HG02981 (cell line): ENCODE measurements at regions not wholly inside any gene's neighbourhood (a gene's known extent, or its start where the extent isn't known, plus 50 kb on each side); places are given as distances from the start of the nearest gene placed in this dataset.
"Not testable (repeated sequence)": the region's sequence is repeated elsewhere in the genome, so short reads cannot be mapped to it uniquely, and the experiment has no call there.

ENCODE experiments used
- ATAC-seq: cut with Tn5 transposase; IDR thresholded peaks from one replicate; pipeline ENCODE4 v1.9.1; 2021; ENCODE audit warnings: mild to moderate bottlenecking, moderate library complexity; ENCODE audit not compliant: unreplicated experiment

DNA sequence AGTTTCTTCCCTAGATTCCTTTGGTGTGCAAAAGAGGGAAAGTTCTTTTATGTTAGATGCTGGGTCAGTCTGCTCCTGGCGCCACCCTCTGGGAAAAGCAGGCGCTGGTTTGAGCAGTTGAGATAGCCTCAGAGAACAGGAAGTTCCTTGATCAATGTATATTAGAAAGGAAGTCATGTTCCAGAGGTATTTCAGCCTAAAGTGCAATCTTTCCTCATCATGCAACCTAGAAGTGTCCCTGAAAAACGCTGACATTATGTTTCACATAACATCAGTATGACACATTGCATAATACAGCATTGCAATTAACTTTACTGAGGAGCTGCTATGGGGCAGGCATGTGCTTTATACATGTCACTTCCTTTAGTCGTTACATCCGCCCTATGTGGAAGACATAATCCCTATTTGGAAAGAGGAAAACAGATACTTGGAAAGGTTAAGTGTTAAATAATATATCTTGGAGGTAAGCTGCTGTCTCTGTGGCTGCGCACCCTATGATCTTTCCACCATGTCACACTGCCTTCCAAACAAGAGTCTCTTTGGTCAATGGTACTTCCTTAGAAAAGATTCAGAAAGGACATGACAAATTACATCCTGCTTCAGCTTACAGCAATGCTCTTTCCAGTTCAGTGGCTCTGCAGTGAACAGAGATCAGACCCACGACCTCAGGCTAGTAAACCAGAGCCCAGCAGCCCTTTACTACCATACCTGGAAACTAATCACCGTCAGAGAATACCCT is 369.7 kb downstream of the RAD51AP2 start:
- peak; percentile 49 for ATAC-seq

DNA sequence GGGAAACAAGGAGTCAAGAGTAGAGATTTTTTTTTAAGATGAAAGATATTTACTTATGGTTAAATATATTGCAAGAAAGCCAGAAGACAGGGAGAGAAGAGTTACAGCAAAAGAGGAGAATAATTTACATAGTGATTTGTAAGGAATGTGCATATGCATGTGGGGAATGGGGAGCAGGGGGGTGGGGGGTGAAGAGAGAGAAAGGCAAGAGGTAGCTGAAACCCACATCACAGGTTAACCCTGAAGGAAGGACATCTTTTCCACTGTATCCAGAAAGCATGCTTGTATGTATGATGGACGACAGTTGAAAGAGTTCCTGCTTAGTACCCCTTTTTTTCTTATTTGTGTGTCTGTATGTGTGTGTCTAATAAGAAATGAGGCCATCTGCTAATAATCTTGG is 371.9 kb downstream of the RAD51AP2 start:
- no peak for ATAC-seq

DNA sequence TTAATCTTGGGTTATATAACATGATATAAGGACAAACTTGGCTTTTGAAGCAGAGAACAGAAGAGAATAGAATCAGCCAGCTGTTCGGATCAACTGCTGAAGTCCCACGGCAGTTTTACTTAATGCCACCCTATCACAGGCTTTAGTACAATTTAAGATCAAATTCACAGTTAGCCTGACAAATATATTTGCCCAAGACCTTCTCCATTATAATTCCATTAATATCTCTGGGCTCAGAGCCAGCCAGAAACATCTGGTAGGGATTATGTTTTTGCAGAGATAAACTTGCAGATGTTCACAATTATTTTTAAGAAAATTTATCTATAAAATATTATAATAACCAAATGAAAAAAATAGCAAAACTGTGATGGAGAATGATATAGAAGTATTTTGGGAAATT is 381.4 kb downstream of the RAD51AP2 start:
- ATAC-seq: no peak

DNA sequence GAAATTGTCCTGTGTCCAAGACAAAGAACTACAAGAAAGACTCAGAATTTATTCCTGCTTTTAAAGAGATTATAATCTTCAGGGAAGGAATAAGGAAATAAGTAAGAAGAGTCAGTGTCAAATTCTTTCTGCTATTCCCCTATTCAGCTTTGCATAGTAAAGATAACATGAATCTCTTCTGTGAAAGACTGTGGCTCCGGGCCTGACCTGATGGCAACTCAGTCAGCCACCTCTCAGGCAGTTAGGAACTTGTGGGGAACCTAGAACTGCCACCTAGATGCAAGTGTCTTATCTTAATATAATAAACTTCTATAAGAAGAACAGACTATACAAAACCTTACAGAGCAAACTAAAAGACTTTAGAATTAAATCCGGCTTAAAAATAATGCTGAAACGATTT is 382.0 kb downstream of the RAD51AP2 start:
- no peak for ATAC-seq

DNA sequence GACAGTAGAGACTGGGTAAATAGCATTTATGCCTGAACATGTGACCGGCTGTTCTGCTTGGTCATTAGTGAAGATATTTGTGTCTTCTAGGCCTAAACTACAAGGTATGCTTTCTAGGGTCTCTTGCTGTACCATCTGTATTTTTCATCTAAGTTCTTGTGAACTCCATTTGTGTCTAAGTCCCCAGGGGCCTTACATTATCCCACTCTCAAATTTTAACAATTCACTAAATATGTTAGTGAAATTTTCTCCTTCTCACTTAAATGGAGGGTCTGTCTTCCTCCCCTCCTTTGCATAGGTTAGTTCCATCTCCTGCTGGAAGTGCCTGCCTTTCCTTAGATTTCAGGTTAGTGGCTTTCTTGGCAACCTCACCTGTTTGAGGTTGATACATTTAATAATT is 382.6 kb downstream of the RAD51AP2 start:
- ATAC-seq: no peak

DNA sequence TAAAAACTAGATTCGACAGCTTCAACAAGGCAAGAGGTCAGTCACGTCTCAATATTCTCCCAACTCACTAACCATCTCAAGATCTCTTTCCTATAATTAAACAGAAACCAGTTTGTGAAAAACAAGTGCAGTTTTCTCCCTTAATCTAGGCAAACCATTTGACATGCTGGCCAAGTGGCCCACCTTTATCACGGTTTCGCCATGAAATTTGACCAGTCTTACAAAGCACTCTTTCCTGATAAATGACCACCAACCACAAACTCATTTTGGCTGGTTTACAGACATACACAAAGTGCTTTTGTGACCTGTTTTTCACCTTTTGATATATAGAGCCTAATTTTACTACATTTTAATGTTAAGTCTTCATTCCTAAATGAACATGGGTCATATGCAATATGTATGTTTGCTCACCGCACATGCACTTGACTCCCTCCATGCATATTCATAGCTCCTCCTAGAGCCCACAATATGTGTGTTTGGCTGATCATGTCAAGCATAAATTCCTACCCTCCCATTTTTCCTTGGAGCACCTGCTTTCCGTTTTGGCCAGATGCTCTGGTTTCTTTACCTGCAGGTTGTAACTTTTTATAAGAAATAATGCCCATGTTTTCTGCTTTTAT is 385.1 kb downstream of the RAD51AP2 start:
- no peak for ATAC-seq

DNA sequence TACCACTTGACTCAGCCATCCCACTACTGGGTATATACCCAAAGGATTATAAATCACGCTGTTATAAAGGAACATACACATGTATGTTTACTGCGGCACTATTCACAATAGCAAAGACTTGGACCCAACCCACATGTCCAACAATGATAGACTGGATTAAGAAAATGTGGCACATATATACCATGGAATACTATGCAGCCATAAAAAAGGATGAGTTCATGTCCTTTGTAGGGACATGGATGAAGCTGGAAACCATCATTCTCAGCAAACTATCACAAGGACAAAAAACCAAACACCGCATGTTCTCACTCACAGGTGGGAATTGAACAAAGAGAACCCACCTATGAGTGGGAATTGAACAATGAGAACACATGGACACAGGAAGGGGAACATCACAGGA is 387.6 kb downstream of the RAD51AP2 start:
- not testable (repeated sequence) for ATAC-seq

DNA sequence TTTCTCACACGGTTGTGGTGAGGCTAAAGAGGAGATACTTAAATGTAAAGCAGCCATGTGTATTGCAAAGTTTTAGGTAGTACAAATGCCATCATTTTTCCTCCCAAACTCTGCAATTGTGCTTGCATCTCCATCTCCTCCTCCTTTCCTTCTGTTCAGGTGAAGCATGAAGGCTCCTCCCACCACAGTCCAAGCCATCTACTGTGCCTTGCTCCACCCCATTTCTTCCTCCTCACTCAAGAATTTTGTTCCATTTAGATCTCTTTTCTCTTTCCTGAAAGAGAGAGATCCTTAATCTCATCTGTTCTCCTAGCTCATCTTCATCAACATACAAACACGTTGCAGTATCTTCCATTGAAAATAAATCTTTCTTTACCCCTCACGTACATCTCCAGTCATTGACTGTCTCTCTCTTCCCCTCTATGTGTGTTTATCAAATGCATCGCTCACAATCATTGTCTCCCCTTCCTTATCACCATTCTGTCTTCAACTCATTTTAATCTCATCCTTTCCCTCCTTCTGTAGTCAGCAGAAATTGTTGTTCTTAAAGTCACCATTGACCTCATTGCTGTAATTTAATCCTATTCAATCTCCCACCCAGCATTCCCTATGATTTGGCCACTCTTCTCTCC is 392.1 kb downstream of the RAD51AP2 start:
- ATAC-seq: no peak

DNA sequence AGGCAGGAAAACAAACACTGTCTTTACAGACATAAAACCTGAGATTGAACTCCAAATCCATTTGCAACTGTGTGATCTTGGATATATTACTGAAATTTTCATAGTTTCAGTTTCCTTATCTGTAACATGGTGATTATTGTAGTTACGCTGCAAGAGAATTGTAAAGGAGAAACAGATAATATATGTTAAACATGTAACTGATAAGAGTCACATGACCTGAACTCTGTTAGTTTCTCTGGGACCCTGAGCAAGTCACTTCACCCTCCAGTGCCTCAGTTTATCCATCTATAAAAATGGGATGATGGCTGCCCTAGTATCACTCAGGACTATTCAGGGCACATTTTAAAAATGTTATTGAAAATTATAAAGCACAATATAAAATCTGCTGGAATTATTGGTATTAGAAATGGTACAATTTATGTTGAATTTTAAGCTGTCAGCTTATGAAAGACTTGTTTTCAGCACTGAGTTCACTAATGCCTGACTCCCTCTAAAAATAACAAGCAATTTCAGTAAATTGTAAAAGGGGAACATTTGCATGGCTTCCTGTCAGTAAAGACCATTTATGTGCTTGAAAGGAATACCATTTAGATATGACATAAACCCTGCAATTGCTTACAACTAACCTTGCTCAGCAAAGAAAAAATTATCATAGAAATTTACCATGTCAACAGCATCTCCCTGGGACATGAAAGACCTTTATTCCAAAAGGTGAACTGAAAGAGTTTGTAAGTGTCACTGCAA is 393.5 kb downstream of the RAD51AP2 start:
- ATAC-seq: no peak

DNA sequence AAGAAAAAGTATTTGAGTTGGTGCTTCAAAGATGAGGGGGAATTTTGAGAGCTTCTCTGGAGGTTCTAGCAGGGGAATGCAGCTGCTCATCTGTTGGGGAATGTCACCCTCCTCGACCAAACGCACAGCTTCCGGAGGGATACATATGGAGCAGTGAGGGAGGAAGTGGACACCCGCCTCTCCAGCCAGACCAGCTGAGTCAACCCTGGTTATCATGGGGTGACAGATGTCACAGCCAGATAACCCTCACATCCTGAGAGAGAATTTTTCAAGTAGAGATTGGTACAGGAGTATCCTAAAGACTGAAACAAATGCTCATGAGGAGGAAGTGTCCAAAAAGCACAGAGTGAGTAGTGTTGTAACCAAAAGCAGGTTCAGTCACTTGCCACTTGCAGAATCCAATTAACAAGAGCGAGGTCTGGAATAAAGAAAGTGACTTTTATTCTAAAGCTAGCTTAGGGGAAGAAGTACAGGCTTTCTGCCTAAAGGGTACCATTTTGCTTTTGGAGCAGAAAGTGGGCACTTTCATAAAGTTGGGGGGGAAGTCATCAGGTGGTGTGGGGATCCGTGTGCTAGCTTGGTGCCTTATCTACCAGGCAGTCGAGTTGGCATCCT is 395.2 kb downstream of the RAD51AP2 start:
- no peak for ATAC-seq

DNA sequence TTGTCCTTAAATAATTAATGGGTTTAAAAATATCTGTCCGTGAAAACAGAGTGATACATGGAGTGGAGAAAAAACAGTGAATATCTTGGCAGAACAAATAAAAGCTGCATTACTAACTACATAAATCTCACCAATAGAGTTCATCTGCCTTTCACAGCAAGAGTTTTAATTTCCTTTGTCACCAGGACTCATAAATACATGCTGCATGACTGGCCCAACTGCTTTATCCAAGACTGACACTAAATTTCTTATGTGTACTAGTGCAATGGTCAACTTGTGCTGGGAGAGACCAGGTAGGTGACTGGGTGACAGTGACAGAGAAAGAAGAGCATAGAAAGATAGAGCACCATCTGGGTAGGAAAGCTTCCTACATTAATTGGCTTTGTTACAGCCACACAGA is 402.8 kb downstream of the RAD51AP2 start:
- no peak for ATAC-seq

DNA sequence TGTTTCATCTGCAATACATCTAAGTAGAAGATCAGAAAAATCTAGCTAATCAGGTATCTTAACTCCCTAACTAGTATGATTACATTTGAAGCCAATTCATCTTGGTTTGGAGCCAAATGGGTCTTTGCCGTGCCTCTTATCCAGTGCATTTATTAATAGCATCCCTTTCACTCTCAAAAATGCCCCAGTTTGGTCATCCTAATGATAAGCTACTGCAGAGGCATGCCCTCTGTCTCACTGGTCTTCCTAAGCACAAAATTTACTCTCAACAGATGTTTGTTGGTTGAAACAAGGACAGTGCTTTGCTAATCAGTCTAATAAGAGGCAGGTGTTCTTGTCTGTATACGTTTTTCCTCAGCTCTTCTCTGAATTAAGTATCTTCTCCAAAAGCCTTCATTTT is 403.2 kb downstream of the RAD51AP2 start:
- ATAC-seq: no peak

DNA sequence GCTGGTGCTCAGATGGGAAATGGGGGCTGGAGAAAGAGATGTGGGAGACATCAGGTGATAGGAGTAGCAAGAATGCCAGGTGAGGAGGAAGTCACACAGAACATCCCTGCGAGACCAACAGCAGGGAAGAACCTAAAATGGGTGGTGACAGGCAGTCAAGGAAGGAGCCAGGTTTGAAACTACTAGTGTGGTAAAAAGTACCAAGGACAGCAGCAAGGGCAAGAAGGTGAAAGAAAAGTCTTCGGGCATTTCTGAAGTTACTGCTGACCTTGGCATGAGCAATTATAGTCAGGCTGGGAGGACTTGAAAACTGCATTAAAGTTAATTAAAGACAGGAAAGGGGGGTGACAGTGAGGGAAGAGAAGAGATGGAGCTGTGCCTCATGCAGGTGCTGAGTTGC is 410.4 kb downstream of the RAD51AP2 start:
- ATAC-seq: no peak

DNA sequence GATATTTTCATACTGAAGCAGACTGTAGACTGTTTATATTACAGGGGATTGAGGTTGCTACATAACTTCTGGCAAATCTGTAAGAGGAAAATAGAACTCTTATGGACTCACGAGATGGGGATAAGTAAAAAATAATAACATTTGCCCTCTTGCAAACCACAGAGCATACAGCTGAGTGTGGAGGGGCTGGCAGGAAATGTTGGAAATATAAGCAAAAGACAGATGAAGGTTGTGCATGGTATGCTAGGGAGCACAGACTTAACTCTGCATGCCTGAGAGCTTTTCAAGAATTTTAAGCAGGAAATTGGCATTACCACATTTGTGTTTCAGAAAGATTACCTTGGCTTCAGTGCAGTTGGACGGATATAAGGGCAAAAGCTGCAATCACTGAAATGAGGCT is 411.1 kb downstream of the RAD51AP2 start:
- ATAC-seq: no peak

DNA sequence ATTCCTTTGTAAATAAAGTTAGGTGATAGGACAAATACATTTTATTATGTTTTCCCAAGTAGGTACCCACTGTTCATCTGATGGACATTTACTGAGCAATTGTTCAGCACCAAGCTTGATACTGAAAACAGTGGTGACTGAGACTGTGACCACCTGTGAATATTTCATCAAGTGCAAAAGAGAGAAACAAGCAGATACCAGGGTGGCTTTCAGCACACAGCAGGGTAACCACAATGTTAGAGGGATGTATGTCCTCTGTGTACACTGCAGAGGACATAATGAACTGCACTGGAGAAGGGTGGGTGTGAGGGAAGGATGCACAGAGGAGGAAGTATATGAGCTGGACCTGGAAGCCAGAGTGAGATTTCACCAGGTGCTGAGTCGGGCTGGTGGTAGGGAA is 411.8 kb downstream of the RAD51AP2 start:
- peak; percentile 47 for ATAC-seq

DNA sequence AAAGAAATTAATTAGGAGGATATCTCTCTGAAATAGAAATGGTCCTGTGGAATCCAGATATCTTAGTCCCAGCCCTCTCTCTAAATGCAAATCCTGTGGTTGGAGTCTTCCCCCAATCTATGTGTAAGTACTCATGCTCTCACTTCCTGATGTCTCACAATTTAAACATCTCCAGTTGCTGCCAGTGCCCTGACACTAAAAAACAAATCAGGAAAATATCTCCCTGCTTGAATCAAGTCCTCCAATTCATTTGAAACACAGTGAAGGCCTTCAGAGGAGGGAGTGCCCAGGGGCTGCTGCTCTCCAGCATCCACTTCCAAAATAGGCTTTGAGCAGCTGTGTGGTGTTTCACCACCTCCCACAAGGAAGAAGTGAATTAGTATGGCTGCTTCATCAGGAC is 413.8 kb downstream of the RAD51AP2 start:
- ATAC-seq: peak; percentile 78

DNA sequence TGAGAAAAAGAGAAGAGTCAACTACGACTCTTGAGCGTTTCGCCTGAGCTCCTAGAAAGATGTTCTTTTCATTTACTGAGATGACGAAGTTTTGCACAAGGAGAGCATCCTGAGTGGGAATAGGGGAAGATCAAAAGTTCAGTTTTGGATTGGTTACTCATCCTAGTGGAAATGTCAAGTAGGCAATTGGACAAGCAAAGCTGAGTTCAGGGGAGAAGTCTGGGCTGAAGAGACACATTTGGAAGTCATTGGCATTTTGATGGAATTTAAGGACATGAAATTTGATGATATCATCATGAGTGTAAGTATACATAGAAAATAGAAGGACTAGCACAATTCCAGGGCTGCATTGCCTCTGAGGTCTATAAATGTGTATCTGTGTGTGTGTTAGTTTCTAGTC is 416.6 kb downstream of the RAD51AP2 start:
- ATAC-seq: no peak

DNA sequence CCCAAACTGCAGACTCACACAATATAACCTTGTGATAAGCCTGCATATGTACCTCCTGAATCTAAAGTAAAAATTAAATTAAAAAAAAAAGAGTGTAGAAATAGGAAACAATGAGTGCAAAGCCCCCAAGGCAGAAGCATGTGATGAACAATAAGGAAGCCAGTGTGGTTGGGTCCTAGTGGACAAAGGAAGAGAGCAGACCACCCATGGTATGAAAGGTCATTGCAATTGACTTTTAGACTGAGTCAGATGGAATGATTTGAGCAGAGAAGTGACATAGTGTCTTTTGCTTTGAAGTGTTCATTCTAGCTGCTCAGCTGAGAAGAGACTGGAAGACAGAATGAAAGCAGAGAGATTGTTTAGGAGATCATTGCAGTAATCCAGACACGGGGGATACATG is 417.1 kb downstream of the RAD51AP2 start:
- ATAC-seq: no peak

DNA sequence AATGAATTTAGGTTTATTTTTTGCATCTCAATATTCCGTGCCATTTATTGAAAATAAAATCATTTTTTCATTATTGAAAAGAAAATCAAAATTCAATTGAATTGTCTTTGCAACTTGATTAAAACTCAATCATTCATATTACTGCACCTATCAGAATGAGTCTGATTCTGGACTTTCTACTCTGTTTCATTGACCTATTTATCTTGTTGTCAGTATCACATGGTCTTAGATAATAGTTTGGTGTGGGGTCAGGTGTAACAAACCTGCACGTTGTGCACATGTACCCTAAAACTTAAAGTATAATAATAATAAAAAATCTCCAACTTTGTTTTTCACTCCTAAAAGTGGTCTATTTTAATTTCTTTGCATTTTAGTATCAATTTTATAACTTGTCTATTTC is 422.9 kb downstream of the RAD51AP2 start:
- no peak for ATAC-seq

DNA sequence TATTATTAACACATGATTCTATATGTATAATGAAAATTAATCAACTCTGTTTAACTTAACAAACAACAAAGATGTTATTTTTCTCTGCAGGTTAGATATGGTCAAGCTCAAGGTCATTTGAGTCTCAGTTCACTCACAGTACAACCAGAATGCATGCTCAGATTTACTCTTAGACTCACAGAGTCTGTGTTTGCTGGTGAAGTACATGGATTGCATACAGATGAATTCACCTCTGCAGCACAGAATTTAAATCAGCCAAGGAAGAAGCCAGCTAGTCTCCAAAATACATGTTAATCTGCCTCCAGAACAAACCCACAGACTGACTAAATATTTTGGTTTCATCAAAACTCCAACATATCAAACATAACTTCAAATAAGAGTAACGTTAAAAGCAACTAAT is 424.5 kb downstream of the RAD51AP2 start:
- no peak for ATAC-seq

DNA sequence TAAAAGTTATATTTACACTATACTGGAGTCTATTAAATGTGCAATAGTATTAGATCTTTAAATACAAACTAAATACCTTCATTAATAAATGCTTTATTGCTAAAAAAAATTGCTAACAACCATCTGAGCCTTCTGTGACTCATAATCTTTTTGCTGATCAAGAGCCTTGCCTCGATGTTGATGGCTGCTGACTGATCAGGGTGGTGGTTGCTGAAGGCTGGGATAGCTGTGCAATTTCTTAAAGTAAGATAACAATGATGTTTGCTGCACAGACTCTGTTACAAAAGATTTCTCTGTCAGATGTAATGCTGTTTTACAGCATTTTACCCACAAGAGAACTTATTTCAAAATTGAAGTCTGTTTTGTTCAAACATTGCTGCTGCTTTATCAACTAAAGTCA is 421.4 kb upstream of the CYRIA start:
- ATAC-seq: no peak
